ENCODE measurements at regions not wholly inside any gene's neighbourhood (a gene's known extent, or its start where the extent isn't known, plus 50 kb on each side); places are given as distances from the start of the nearest gene placed in this dataset.

DNA sequence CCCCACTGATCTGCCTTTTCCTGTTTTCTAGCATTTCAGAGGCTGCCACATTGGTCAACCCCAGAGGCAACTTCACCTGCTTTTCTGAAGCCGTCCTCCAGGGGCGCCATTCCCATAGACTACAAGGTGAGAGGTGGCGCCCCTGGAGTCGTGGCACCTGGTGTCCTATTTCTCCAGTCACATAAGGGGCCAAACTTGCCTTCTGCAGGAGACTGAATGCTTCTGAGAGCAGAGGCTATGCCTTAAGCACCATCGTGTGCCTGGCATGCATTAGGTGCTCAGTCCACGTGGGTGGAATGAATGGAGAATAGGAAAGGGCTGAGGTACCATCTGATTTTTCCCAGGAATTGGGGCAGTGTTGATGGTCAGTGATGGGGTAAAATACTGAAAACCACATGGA, 164.8 kb downstream of the HAPSTR1 start:
- no peaks in the 10 kb centered on the region for H3K9me2 ChIP-seq (replicated peaks; ENCODE audit: control insufficient read depth, low read length)
- TF ChIP-seq CTCF (IDR thresholded peaks at IDR 0.05; ENCODE audit: low read depth, low read length, poor library complexity, severe bottlenecking) (peak; percentile 98), EZH2phosphoT487 (IDR thresholded peaks at IDR 0.05; ENCODE audit: borderline replicate concordance, low read length) (no peak)
- H3K79me2 ChIP-seq (ENCODE audit: control insufficient read depth, low read length): no peaks in the 10 kb centered on the region
- no peak overlapping the region for H3K4me2 ChIP-seq (ENCODE audit: low read length)
- H3K9me3 ChIP-seq (ENCODE audit: control insufficient read depth, insufficient read depth, low read length): no peaks in the 10 kb centered on the region
- no peaks in the 10 kb centered on the region for H3F3A ChIP-seq (ENCODE audit: control insufficient read depth, insufficient read depth)
- no peak overlapping the region for H3K27ac ChIP-seq (ENCODE audit: low read depth, low read length)
- no peaks in the 10 kb centered on the region; the same call in 1 of the 2 replicates for H3K27me3 ChIP-seq (ENCODE audit: control insufficient read depth, low read length)
- H3K36me3 ChIP-seq (ENCODE audit: control insufficient read depth, low read length): no peaks in the 10 kb centered on the region
- H4K20me1 ChIP-seq (ENCODE audit: control insufficient read depth, insufficient read depth, low read depth, low read length): no peaks in the 10 kb centered on the region
- H3K4me1 ChIP-seq (ENCODE audit: control insufficient read depth, low read length): no peaks in the 10 kb centered on the region
- H3K4me3 ChIP-seq (ENCODE audit: low read length): no peak overlapping the region

GRCh38 chr16:9257843-9258242, 166.4 kb downstream of the HAPSTR1 start:
- Histone ChIP-seq H3F3A (ENCODE audit: control insufficient read depth, insufficient read depth) (no peaks in the 10 kb centered on the region), H3K27ac (ENCODE audit: low read depth, low read length) (no peak overlapping the region), H3K4me3 (ENCODE audit: low read length) (no peak overlapping the region), H3K9me3 (ENCODE audit: control insufficient read depth, insufficient read depth, low read length) (no peaks in the 10 kb centered on the region), H3K79me2 (ENCODE audit: control insufficient read depth, low read length) (no peaks in the 10 kb centered on the region), H3K36me3 (ENCODE audit: control insufficient read depth, low read length) (no peaks in the 10 kb centered on the region), H3K27me3 (ENCODE audit: control insufficient read depth, low read length) (no peaks in the 10 kb centered on the region; the same call in 1 of the 2 replicates), H3K4me1 (ENCODE audit: control insufficient read depth, low read length) (no peaks in the 10 kb centered on the region), H4K20me1 (ENCODE audit: control insufficient read depth, insufficient read depth, low read depth, low read length) (no peaks in the 10 kb centered on the region), H3K9me2 (replicated peaks; ENCODE audit: control insufficient read depth, low read length) (no peaks in the 10 kb centered on the region), H3K4me2 (ENCODE audit: low read length) (no peak overlapping the region)
- TF ChIP-seq EZH2phosphoT487 (IDR thresholded peaks at IDR 0.05; ENCODE audit: borderline replicate concordance, low read length): no peak
- TF ChIP-seq CTCF (IDR thresholded peaks at IDR 0.05; ENCODE audit: low read depth, low read length, poor library complexity, severe bottlenecking): no peak

DNA sequence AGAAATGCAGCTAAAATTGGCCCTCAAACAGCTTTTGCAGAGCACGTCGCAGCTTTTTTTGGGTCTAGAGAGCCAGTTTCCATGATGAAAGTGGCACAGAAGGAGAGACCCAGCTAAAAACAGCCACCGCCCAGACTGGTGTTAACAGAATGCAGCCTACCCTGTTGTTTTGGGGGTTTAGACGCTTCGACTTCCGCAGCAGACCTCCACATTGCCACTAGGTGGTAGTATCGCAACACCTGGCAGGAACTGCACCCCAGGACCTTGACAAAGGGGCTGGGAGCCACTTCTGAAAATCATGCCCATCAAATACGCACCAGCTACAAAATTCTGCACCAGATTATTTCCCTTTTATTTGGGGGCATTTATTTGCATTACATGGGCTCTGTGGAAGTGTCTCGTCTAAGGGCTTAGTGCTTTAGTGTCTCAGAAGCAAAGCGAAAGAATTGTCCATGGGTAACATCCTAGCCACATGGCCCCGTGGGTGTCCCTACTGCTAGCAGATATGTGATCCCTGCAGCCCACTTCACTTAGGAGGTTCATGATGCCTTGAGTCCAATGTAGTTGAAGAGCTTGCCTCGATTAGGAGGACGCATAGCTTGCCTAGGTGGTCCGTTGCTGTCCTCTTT, 167.1 kb downstream of the HAPSTR1 start:
- Histone ChIP-seq H3K4me1 (ENCODE audit: control insufficient read depth, low read length) (no peaks in the 10 kb centered on the region), H3K9me2 (replicated peaks; ENCODE audit: control insufficient read depth, low read length) (no peaks in the 10 kb centered on the region), H3K27ac (ENCODE audit: low read depth, low read length) (no peak overlapping the region), H3K9me3 (ENCODE audit: control insufficient read depth, insufficient read depth, low read length) (no peaks in the 10 kb centered on the region), H3K4me2 (ENCODE audit: low read length) (no peak overlapping the region), H4K20me1 (ENCODE audit: control insufficient read depth, insufficient read depth, low read depth, low read length) (no peaks in the 10 kb centered on the region), H3K4me3 (ENCODE audit: low read length) (no peak overlapping the region), H3F3A (ENCODE audit: control insufficient read depth, insufficient read depth) (no peaks in the 10 kb centered on the region), H3K79me2 (ENCODE audit: control insufficient read depth, low read length) (no peaks in the 10 kb centered on the region), H3K27me3 (ENCODE audit: control insufficient read depth, low read length) (no peaks in the 10 kb centered on the region; the same call in 1 of the 2 replicates), H3K36me3 (ENCODE audit: control insufficient read depth, low read length) (no peaks in the 10 kb centered on the region)
- TF ChIP-seq EZH2phosphoT487 (IDR thresholded peaks at IDR 0.05; ENCODE audit: borderline replicate concordance, low read length): no peak
- TF ChIP-seq CTCF (IDR thresholded peaks at IDR 0.05; ENCODE audit: low read depth, low read length, poor library complexity, severe bottlenecking): peak; percentile 87

All from DOHH2 (cell line).